GM12878 (cell line): ENCODE measurements at regions not wholly inside any gene's neighbourhood (a gene's known extent, or its start where the extent isn't known, plus 50 kb on each side); places are given as distances from the start of the nearest gene placed in this dataset.

Experiments
- ATAC-seq: fragments of 200-7000 bp; cut with Tn5 transposase; 3 replicates; pipeline ENCODE4 v1.9.1; 2020; ENCODE audit warnings: mild to moderate bottlenecking, moderate library complexity
- BruUV-seq: library from RNA; stranded (reverse); fragments of 400-500 nt; replicated peaks from 2 replicates; lab custom pipeline; 2021; lab: Mats Ljungman, UMichigan
- CTCF ChIA-PET: fragments of 300-600 bp; sonication (Branson Sonifier 250); formaldehyde crosslinking; extraction: SDS; loops from one replicate; lab custom pipeline; 2021; ENCODE audit warnings: inconsistent platforms; lab: Yijun Ruan, JAX
- POLR2A ChIA-PET: fragments of 350-600 bp; formaldehyde crosslinking; extraction: SDS; loops from one replicate; lab custom pipeline; 2021; ENCODE audit warnings: inconsistent platforms; lab: Charles Lee
- RAD21 ChIA-PET: fragments of 300-600 bp; sonication (Branson Sonifier 250); formaldehyde crosslinking; loops from one replicate; lab custom pipeline; 2023; ENCODE audit warnings: antibody characterized with exemption; ENCODE audit not compliant: unreplicated experiment; lab: Charles Lee
- SMC1A ChIA-PET: fragments of 300-600 bp; sonication (Branson Sonifier 250); formaldehyde crosslinking; loops from one replicate; lab custom pipeline; 2023; ENCODE audit not compliant: unreplicated experiment, uncharacterized antibody; lab: Charles Lee
- DNase-seq: peaks from one replicate; pipeline ENCODE4 v3.0.0-alpha.2; 2011; ENCODE audit warnings: low read depth, low spot score
- FAIRE-seq: peaks from 3 replicates; lab custom pipeline; 2011; peaks lifted over from hg19 to GRCh38; lab: Jason Lieb, UNC
- H2AFZ ChIP-seq: 2 replicates; pipeline ENCODE4 v1.6.0; 2011; ENCODE audit warnings: low read depth, low read length, control low read depth; ENCODE audit not compliant: control insufficient read depth
- H3K27ac ChIP-seq: 2 replicates; pipeline ENCODE4 v1.5.1; 2011; ENCODE audit warnings: control low read depth; ENCODE audit not compliant: control insufficient read depth, insufficient read depth
- H3K27me3 ChIP-seq, 2 experiments: replicated peaks in 1 of 2; 2 replicates each; pipeline versions ENCODE4 v1.6.0 to v1.6.1; 2011; ENCODE audit warnings: low read length in 1 of 2; ENCODE audit not compliant: control insufficient read depth in 2 of 2, insufficient read depth in 2 of 2
- H3K36me3 ChIP-seq, 2 experiments: 2 replicates each; pipeline ENCODE4 v1.5.1; 2011; ENCODE audit warnings: low read length in 1 of 2; ENCODE audit not compliant: control insufficient read depth in 2 of 2, insufficient read depth in 2 of 2
- H3K4me1 ChIP-seq: 2 replicates; pipeline ENCODE4 v1.6.1; 2011; ENCODE audit warnings: mild to moderate bottlenecking, low read length, moderate library complexity, mixed read lengths; ENCODE audit not compliant: control insufficient read depth, insufficient read depth
- H3K4me2 ChIP-seq: 2 replicates; pipeline ENCODE4 v1.6.0; 2011; ENCODE audit warnings: control low read depth; ENCODE audit not compliant: control insufficient read depth, insufficient read depth
- H3K4me3 ChIP-seq: fragments of 200-600 bp; sonication (generic); 2 replicates; pipeline ENCODE4 v1.5.1; 2016
- H3K79me2 ChIP-seq: 2 replicates; pipeline ENCODE4 v1.6.0; 2011; ENCODE audit warnings: low read length; ENCODE audit not compliant: control insufficient read depth, insufficient read depth
- H3K9ac ChIP-seq: 2 replicates; pipeline ENCODE4 v1.8.0; 2011; ENCODE audit warnings: low read length, control low read depth, mixed read lengths; ENCODE audit not compliant: control insufficient read depth, insufficient read depth
- H3K9me3 ChIP-seq: replicated peaks from 3 replicates; pipeline ENCODE4 v1.5.1; 2011; ENCODE audit warnings: mild to moderate bottlenecking, low read length; ENCODE audit not compliant: control insufficient read depth, insufficient read depth
- H4K20me1 ChIP-seq: 2 replicates; pipeline ENCODE4 v1.6.0; 2011; ENCODE audit not compliant: control insufficient read depth, insufficient read depth
- CHD4 ChIP-seq: fragments of 200-600 bp; sonication (generic); IDR thresholded peaks from 2 replicates; pipeline ENCODE4 v1.6.1; 2016; ENCODE audit warnings: mild to moderate bottlenecking
- CREM ChIP-seq: IDR thresholded peaks from 2 replicates; pipeline ENCODE4 v1.6.1; 2014; ENCODE audit warnings: antibody characterized with exemption, low read depth
- DPF2 ChIP-seq: fragments of 450-650 bp; IDR thresholded peaks from 2 replicates; pipeline ENCODE4 v1.6.1; 2017; ENCODE audit warnings: mild to moderate bottlenecking
- EGR1 ChIP-seq, 2 experiments: IDR thresholded peaks; 1 replicate in 1 of 2; 2 replicates in 1 of 2; pipeline ENCODE4 v1.6.1; 2011 to 2012; ENCODE audit warnings: low read depth in 2 of 2, low read length in 2 of 2, borderline replicate concordance in 1 of 2, mild to moderate bottlenecking in 1 of 2, moderate library complexity in 1 of 2
- FOXM1 ChIP-seq: IDR thresholded peaks from 2 replicates; pipeline ENCODE4 v1.6.1; 2012; ENCODE audit warnings: low read depth, mild to moderate bottlenecking, inconsistent platforms, low read length, moderate library complexity
- HDAC2 ChIP-seq: fragments of 200-600 bp; sonication (generic); IDR thresholded peaks from 2 replicates; pipeline ENCODE4 v1.6.1; 2017
- HDAC6 ChIP-seq: fragments of 200-600 bp; sonication (generic); IDR thresholded peaks from one replicate; pipeline ENCODE4 v1.8.0; 2017; ENCODE audit warnings: antibody characterized with exemption; ENCODE audit not compliant: unreplicated experiment
- JUND ChIP-seq: IDR thresholded peaks from 2 replicates; pipeline ENCODE4 v1.6.1; 2012; ENCODE audit warnings: low read depth, mild to moderate bottlenecking, low read length, improper control_type of control experiment, moderate library complexity
- NFYA ChIP-seq: IDR thresholded peaks from 2 replicates; pipeline ENCODE4 v1.6.1; 2011; ENCODE audit warnings: low read depth, mild to moderate bottlenecking, low read length, improper control_type of control experiment, borderline replicate concordance
- POLR2AphosphoS2 ChIP-seq: IDR thresholded peaks from 2 replicates; pipeline ENCODE4 v1.6.1; 2011; ENCODE audit warnings: low read depth, mild to moderate bottlenecking, low read length, improper control_type of control experiment, moderate library complexity
- RB1 ChIP-seq: fragments of 450-650 bp; formaldehyde crosslinking; IDR thresholded peaks from 2 replicates; pipeline ENCODE4 v1.6.1; 2017; ENCODE audit warnings: mild to moderate bottlenecking, borderline replicate concordance
- SP1 ChIP-seq: IDR thresholded peaks from one replicate; pipeline ENCODE4 v1.6.1; 2011; ENCODE audit warnings: low read depth, low read length
- TCF3 ChIP-seq: IDR thresholded peaks from 2 replicates; pipeline ENCODE4 v1.6.1; 2012; ENCODE audit warnings: low read depth, mild to moderate bottlenecking, low read length, borderline replicate concordance; ENCODE audit not compliant: insufficient read depth
- ZBED1 ChIP-seq: IDR thresholded peaks from 2 replicates; pipeline ENCODE4 v1.6.1; 2016; ENCODE audit warnings: borderline replicate concordance
- WGBS: methylation state at CpG from one replicate; pipeline ENCODE4 v1.1.6; 2016; ENCODE audit warnings: low lambda C conversion rate; ENCODE audit not compliant: insufficient replicate concordance, insufficient coverage; ENCODE audit errors: missing lambda C conversion rate; 5-methylcytosine and 5-hydroxymethylcytosine counted together
- in situ Hi-C: fragments of 300-500 bp; cut with MboI; formaldehyde crosslinking; loops from 9 replicates; pipeline ENCODE4 v1.14.3; 2018; ENCODE audit warnings: mixed read lengths
- intact Hi-C: fragments of 100-400 bp; cut with micrococcal nuclease; formaldehyde crosslinking; loops from one replicate; pipeline ENCODE4 v1.14.2; 2022; ENCODE audit not compliant: unreplicated experiment
- TF ChIP-seq, protein P1 (sequence below): IDR thresholded peaks from 2 replicates; pipeline ENCODE4 v1.6.1; 2012; ENCODE audit warnings: low read depth, low read length, improper control_type of control experiment
- TF ChIP-seq, protein P2 (sequence below): fragments of 450-650 bp; IDR thresholded peaks from 2 replicates; pipeline ENCODE4 v1.6.1; 2014; ENCODE audit warnings: mild to moderate bottlenecking
- TF ChIP-seq, protein P3 (sequence below): IDR thresholded peaks from 2 replicates; pipeline ENCODE4 v1.6.1; 2011; ENCODE audit warnings: borderline replicate concordance, low read depth, mild to moderate bottlenecking, moderate library complexity, mixed read lengths, low read length; ENCODE audit not compliant: insufficient read depth; ENCODE audit errors: extremely low read length

DNA sequence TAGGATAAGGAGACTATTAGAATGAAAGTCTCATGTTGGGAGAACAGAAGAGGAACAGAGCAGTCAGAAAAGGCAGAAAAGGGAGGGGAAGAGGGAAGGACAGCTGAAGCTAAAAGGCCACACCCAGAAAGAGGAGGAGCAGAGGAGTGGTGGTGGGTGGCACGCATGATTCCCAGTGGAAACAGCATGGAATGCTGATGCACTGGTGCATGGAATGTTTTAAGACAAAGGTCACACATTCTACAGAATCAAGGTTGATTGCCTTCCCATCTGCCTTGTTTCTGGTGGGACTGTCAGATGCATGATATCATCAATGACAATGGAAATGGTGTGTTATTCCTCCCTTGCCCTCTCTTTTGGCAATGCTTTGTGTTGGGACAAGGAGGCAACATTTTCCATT, 285.4 kb upstream of the MKI67 start:
- no peaks in the 10 kb centered on the region for H3K79me2 ChIP-seq
- H3K27me3 ChIP-seq, result no peaks in the 10 kb centered on the region
- no peaks in the 10 kb centered on the region for H4K20me1 ChIP-seq
- no peak overlapping the region for H2AFZ ChIP-seq
- POLR2A ChIA-PET, result no interaction called here
- intact Hi-C loops, result no loop called here
- no peaks in the 10 kb centered on the region for H3K4me1 ChIP-seq
- H3K4me3 ChIP-seq, result no peak overlapping the region
- no peak overlapping the region for H3K9ac ChIP-seq
- in situ Hi-C loops, result no loop called here
- no peak for TF ChIP-seq SP1
- TF ChIP-seq DPF2, result no peak
- TF ChIP-seq CREM, result no peak
- TF ChIP-seq RB1, result no peak
- TF ChIP-seq, protein P1, sequence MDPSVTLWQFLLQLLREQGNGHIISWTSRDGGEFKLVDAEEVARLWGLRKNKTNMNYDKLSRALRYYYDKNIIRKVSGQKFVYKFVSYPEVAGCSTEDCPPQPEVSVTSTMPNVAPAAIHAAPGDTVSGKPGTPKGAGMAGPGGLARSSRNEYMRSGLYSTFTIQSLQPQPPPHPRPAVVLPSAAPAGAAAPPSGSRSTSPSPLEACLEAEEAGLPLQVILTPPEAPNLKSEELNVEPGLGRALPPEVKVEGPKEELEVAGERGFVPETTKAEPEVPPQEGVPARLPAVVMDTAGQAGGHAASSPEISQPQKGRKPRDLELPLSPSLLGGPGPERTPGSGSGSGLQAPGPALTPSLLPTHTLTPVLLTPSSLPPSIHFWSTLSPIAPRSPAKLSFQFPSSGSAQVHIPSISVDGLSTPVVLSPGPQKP, result no peak
- TF ChIP-seq TCF3, result no peak
- no peak for TF ChIP-seq CHD4
- no peak for TF ChIP-seq POLR2AphosphoS2
- no peak for TF ChIP-seq ZBED1
- TF ChIP-seq, all 136 proteins: peak for 0
- Histone ChIP-seq H3K36me3 (no peaks in the 10 kb centered on the region), H3K27ac (no peak overlapping the region), H3K9me3 (no peaks in the 10 kb centered on the region), H3K4me2 (no peak overlapping the region)
- WGBS, result 0% methylated on average over 1 of the region's 1 CpG
- ATAC-seq, result no peak
- BruUV-seq, result no TSS peak
- ChIA-PET RAD21 (no interaction called here), CTCF (no interaction called here), SMC1A (no interaction called here)
- DNase-seq, result no peak
- FAIRE-seq, result no peak

DNA sequence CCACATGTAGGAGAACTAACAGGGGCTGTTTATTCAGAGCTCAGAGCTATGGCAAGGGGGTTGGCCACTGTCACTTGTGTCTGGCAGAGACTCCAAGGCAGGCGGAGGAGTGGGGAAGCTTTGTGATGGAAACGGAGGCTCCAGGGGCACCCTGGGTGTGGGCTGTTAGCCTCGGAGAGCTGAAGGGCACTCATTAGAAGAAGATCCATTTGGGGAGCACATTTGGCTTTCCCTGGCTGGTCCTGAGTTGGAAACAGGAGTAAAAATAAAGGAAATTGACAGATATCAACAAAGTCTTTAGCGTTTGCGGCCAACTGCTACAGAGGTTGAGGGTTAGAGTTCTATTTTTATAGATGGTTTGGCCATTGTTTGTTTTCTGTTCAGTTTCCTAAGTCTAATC, 288.3 kb upstream of the MKI67 start:
- no peaks in the 10 kb centered on the region for H3K9me3 ChIP-seq
- in situ Hi-C loops (no loop called here), intact Hi-C loops (no loop called here)
- no TSS peak for BruUV-seq
- FAIRE-seq (no peak), ATAC-seq (no peak), DNase-seq (no peak)
- no peak overlapping the region for H2AFZ ChIP-seq
- no peaks in the 10 kb centered on the region for H4K20me1 ChIP-seq
- CTCF ChIA-PET, result interaction anchor here (0.7 kb wide), 2 partner anchors 56 to 168 kb away, joined by 3 read pairs; no protein-coding TSS in a partner anchor
- H3K4me2 ChIP-seq, result no peak overlapping the region
- SMC1A ChIA-PET, result no interaction called here
- no peak overlapping the region for H3K4me3 ChIP-seq
- POLR2A ChIA-PET, result no interaction called here
- H3K4me1 ChIP-seq, result no peaks in the 10 kb centered on the region
- H3K27ac ChIP-seq, result no peak overlapping the region
- H3K79me2 ChIP-seq, result no peaks in the 10 kb centered on the region
- H3K27me3 ChIP-seq, result no peaks in the 10 kb centered on the region
- RAD21 ChIA-PET, result no interaction called here
- no peaks in the 10 kb centered on the region for H3K36me3 ChIP-seq
- H3K9ac ChIP-seq, result no peak overlapping the region
- 17% methylated on average over 5 of the region's 5 CpGs for WGBS
- TF ChIP-seq HDAC6, result no peak
- no peak for TF ChIP-seq FOXM1
- TF ChIP-seq, protein P2, sequence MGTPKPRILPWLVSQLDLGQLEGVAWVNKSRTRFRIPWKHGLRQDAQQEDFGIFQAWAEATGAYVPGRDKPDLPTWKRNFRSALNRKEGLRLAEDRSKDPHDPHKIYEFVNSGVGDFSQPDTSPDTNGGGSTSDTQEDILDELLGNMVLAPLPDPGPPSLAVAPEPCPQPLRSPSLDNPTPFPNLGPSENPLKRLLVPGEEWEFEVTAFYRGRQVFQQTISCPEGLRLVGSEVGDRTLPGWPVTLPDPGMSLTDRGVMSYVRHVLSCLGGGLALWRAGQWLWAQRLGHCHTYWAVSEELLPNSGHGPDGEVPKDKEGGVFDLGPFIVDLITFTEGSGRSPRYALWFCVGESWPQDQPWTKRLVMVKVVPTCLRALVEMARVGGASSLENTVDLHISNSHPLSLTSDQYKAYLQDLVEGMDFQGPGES, result no peak
- no peak for TF ChIP-seq NFYA
- no peak for TF ChIP-seq EGR1 (IDR thresholded peaks at IDR 0.05; ENCODE audit: borderline replicate concordance in 1 of 2, low read depth in 2 of 2, low read length in 2 of 2)
- no peak for TF ChIP-seq JUND
- TF ChIP-seq, protein P3, sequence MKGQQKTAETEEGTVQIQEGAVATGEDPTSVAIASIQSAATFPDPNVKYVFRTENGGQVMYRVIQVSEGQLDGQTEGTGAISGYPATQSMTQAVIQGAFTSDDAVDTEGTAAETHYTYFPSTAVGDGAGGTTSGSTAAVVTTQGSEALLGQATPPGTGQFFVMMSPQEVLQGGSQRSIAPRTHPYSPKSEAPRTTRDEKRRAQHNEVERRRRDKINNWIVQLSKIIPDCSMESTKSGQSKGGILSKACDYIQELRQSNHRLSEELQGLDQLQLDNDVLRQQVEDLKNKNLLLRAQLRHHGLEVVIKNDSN, result no peak
- no peak for TF ChIP-seq HDAC2
